Smooth muscle cell (in vitro differentiated cells): ENCODE measurements at regions not wholly inside any gene's neighbourhood (a gene's known extent, or its start where the extent isn't known, plus 50 kb on each side); places are given as distances from the start of the nearest gene placed in this dataset.

Experiments used
- DNase-seq: peaks from one replicate; lab custom pipeline; 2025; ENCODE audit not compliant: unreplicated experiment; lab: John Stamatoyannopoulos, UW
- H2AFZ ChIP-seq: fragments of 200-600 bp; sonication (generic); 2 replicates; pipeline ENCODE4 v1.6.0; 2016; ENCODE audit warnings: antibody characterized with exemption, low read depth, mild to moderate bottlenecking
- H3F3A ChIP-seq: fragments of 200-600 bp; sonication (generic); 2 replicates; pipeline ENCODE4 v1.6.0; 2017; ENCODE audit warnings: antibody characterized with exemption, low read depth
- H3K27ac ChIP-seq: fragments of 200-600 bp; sonication (generic); 2 replicates; pipeline ENCODE4 v1.5.1; 2016; ENCODE audit warnings: low read depth, mild to moderate bottlenecking
- H3K27me3 ChIP-seq: fragments of 200-600 bp; sonication (generic); 2 replicates; pipeline ENCODE4 v1.6.1; 2016; ENCODE audit warnings: low read depth, mild to moderate bottlenecking
- H3K36me3 ChIP-seq: fragments of 200-600 bp; sonication (generic); 2 replicates; pipeline ENCODE4 v1.5.1; 2016; ENCODE audit warnings: low read depth
- H3K4me1 ChIP-seq: fragments of 200-600 bp; sonication (generic); 2 replicates; pipeline ENCODE4 v1.5.1; 2016; ENCODE audit warnings: low read depth
- H3K4me2 ChIP-seq: fragments of 200-600 bp; sonication (generic); 2 replicates; pipeline ENCODE4 v1.6.0; 2016; ENCODE audit warnings: mild to moderate bottlenecking
- H3K4me3 ChIP-seq: fragments of 200-600 bp; sonication (generic); 2 replicates; pipeline ENCODE4 v1.5.1; 2016; ENCODE audit warnings: mild to moderate bottlenecking
- H3K79me2 ChIP-seq: fragments of 200-600 bp; sonication (generic); 2 replicates; pipeline ENCODE4 v1.6.0; 2016; ENCODE audit warnings: low read depth, mild to moderate bottlenecking
- H3K9ac ChIP-seq: fragments of 200-600 bp; sonication (generic); 2 replicates; pipeline ENCODE4 v1.6.0; 2016; ENCODE audit warnings: low read depth
- H3K9me3 ChIP-seq: fragments of 200-600 bp; sonication (generic); replicated peaks from 2 replicates; pipeline ENCODE4 v1.5.1; 2016; ENCODE audit warnings: low read depth
- H4K20me1 ChIP-seq: fragments of 200-600 bp; sonication (generic); 2 replicates; pipeline ENCODE4 v1.6.0; 2016; ENCODE audit warnings: low read depth
- WGBS: methylation state at CpG from one replicate; pipeline ENCODE4 v1.1.7; 2016; ENCODE audit warnings: low lambda C conversion rate; 5-methylcytosine and 5-hydroxymethylcytosine counted together
- TF ChIP-seq, protein P1 (sequence below): fragments of 200-600 bp; sonication (generic); IDR thresholded peaks from 2 replicates; pipeline ENCODE4 v1.5.1; 2017; ENCODE audit warnings: borderline replicate concordance, mild to moderate bottlenecking, antibody characterized with exemption; ENCODE audit not compliant: insufficient read depth, poor library complexity, severe bottlenecking

DNA sequence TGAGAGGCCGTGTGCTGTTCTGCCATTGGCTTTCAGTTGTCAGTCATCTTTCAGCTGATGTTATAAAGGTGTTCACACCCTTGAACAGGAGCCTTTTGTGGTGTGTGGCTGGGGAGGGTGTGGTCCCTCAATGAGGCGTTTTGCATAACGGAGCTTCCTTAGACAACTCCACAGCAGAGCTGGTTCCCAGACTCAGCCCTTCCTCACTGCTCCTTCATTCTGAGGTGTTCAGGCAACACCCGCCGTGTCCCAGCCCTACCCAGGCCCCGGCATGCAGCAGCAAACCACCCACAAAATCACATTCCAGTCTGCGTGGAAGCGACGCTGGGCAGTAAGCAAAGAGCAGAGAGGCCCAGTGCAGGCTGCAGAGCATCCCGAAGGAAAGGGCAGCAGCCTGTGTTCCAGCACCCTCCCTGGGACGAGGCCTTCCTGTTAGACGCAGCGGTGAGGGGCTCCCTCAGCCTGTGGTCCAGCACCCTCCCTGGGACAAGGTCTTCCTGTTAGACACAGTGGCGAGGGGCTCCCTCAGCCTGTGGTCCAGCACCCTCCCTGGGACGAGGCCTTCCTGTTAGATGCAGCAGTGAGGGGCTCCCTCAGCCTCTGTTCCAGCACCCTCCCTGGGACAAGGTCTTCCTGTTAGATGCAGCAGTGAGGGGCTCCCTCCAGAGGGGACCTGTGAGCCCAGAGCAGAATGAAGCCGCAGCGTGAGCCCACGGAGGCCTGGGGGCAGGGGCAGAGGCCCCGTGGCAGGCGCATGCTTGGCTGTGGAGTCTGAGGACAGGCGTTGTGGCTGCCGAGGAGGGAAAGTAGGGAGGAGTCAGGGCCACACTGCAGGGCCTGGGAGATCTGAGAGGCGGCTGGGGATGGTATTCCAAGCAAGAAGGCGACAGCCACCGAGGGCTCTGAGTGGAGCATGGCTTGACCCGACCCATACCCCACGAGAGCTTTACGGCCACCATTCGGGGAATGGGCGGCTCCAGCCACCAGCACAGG is 201.8 kb upstream of the HDAC4 start:
- Histone ChIP-seq H3K4me1 (peaks cover 11% of the 10 kb centered on the region), H3F3A (no peaks in the 10 kb centered on the region), H3K79me2 (no peaks in the 10 kb centered on the region), H3K27ac (no peak overlapping the region), H3K9me3 (no peaks in the 10 kb centered on the region), H3K9ac (no peak overlapping the region), H3K36me3 (no peaks in the 10 kb centered on the region), H3K4me2 (no peak overlapping the region), H2AFZ (no peak overlapping the region), H3K27me3 (no peaks in the 10 kb centered on the region), H3K4me3 (no peak overlapping the region), H4K20me1 (no peaks in the 10 kb centered on the region)
- 86% methylated on average over 27 of the region's 30 CpGs for WGBS
- TF ChIP-seq, protein P1, sequence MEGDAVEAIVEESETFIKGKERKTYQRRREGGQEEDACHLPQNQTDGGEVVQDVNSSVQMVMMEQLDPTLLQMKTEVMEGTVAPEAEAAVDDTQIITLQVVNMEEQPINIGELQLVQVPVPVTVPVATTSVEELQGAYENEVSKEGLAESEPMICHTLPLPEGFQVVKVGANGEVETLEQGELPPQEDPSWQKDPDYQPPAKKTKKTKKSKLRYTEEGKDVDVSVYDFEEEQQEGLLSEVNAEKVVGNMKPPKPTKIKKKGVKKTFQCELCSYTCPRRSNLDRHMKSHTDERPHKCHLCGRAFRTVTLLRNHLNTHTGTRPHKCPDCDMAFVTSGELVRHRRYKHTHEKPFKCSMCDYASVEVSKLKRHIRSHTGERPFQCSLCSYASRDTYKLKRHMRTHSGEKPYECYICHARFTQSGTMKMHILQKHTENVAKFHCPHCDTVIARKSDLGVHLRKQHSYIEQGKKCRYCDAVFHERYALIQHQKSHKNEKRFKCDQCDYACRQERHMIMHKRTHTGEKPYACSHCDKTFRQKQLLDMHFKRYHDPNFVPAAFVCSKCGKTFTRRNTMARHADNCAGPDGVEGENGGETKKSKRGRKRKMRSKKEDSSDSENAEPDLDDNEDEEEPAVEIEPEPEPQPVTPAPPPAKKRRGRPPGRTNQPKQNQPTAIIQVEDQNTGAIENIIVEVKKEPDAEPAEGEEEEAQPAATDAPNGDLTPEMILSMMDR = no peak
- DNase-seq = no peak

DNA sequence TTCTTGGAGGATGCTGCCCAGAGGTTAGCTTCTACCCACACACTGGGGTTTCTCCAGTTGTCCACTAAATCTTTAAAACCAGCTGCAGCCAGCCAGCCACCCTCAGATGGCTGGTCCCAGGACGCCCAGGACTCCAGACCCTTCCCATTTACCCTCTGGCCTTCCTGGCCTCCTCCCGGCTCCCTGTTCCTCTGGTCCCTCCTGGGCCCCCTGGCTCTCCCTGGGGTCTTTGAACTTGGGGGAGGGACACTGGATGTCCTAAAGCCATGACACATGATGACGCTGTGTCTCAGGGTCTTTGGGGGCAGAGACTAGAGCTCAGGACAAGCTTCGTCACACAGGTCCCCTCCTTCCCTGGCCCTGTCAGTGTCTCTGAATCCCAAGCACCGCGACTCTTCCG is 201.1 kb upstream of the HDAC4 start:
- Histone ChIP-seq H3F3A (no peaks in the 10 kb centered on the region), H3K4me1 (peaks cover 11% of the 10 kb centered on the region), H3K27ac (no peak overlapping the region), H3K79me2 (no peaks in the 10 kb centered on the region), H3K9me3 (no peaks in the 10 kb centered on the region), H3K36me3 (no peaks in the 10 kb centered on the region), H3K27me3 (no peaks in the 10 kb centered on the region), H3K9ac (no peak overlapping the region), H3K4me2 (no peak overlapping the region), H3K4me3 (no peak overlapping the region), H4K20me1 (no peaks in the 10 kb centered on the region), H2AFZ (no peak overlapping the region)
- TF ChIP-seq, protein P1 = no peak
- WGBS = 91% methylated on average over 7 of the region's 7 CpGs
- no peak for DNase-seq

DNA sequence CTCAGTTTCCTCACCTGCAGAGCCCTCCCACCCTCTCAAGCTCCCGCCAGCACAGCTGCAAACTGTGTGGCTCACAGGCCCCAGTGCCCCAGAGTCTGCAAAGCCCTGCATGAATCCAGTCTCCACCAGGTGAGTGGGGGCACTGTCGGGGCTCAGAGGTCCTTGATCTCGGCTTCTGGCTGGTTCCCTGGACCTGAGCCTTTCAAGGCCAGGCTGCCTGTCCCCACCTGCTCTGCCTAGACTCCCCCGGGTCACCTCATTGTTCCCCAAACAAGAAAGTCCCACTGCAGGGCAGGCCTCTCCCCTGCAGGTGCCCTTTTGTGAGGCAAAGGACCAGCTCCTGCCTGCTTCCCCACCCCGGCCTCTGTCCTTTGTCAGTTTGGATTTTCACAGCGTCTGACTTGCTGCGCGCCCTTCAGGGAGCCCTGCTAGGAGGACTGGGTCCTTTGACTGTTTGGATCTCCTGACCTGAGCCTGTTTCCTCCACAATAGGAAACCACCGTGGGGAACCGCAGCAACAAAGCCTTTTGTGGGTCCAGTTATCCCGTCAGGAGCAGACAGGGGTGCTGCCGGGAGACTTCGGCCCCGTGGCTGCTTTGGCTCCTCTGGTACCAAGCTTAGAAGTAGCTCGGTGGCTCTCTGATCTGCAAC is 200.5 kb upstream of the HDAC4 start:
- Histone ChIP-seq H4K20me1 (no peaks in the 10 kb centered on the region), H2AFZ (no peak overlapping the region), H3K4me2 (no peak overlapping the region), H3K27ac (no peak overlapping the region), H3K4me1 (peaks cover 11% of the 10 kb centered on the region), H3K36me3 (no peaks in the 10 kb centered on the region), H3F3A (no peaks in the 10 kb centered on the region), H3K9ac (no peak overlapping the region), H3K79me2 (no peaks in the 10 kb centered on the region), H3K27me3 (no peaks in the 10 kb centered on the region), H3K9me3 (no peaks in the 10 kb centered on the region), H3K4me3 (no peak overlapping the region)
- TF ChIP-seq, protein P1 = no peak
- DNase-seq = no peak
- 81% methylated on average over 15 of the region's 15 CpGs for WGBS
